ENCODE measurements at regions not wholly inside any gene's neighbourhood (a gene's known extent, or its start where the extent isn't known, plus 50 kb on each side); places are given as distances from the start of the nearest gene placed in this dataset.

- Histone ChIP-seq H3K27ac (ENCODE audit: extremely low read depth, low read depth, low read length) (no peak overlapping the region), H3K36me3 (ENCODE audit: control insufficient read depth in 2 of 2, insufficient read depth in 1 of 2, low read length in 2 of 2) (no peaks in the 10 kb centered on the region), H3K9me3 (ENCODE audit: control insufficient read depth, insufficient read depth, low read depth, low read length) (no peaks in the 10 kb centered on the region), H3K4me3 (ENCODE audit: low read depth, low read length) (no peak overlapping the region), H3K4me1 (ENCODE audit: control insufficient read depth, insufficient read depth, low read length) (no peaks in the 10 kb centered on the region)
- POLR2A ChIA-PET: no interaction called here
- CTCF ChIA-PET: no interaction called here
- TF ChIP-seq ZNF610 (tag by site-specific recombination; IDR thresholded peaks at IDR 0.05; ENCODE audit: borderline replicate concordance) (no peak), ZNF423 (tag by site-specific recombination; IDR thresholded peaks at IDR 0.05) (no peak), ZNF571 (tag by site-specific recombination; IDR thresholded peaks at IDR 0.05) (no peak), PRDM10 (tag by site-specific recombination; IDR thresholded peaks at IDR 0.05) (no peak), WT1 (tag by site-specific recombination; IDR thresholded peaks at IDR 0.05) (no peak), ZNF184 (tag by site-specific recombination; IDR thresholded peaks at IDR 0.05) (no peak), ZNF580 (tag by site-specific recombination; IDR thresholded peaks at IDR 0.05) (no peak), ZNF391 (tag by site-specific recombination; IDR thresholded peaks at IDR 0.05; ENCODE audit: borderline replicate concordance, low read depth) (no peak), ZNF10 (tag by site-specific recombination; IDR thresholded peaks at IDR 0.05) (no peak), ZBTB7A (tag by site-specific recombination; IDR thresholded peaks at IDR 0.05; ENCODE audit: low read depth) (no peak), TRIM28 (IDR thresholded peaks at IDR 0.05; ENCODE audit: borderline replicate concordance, low read length) (no peak), ZNF555 (tag by site-specific recombination; conservative IDR thresholded peaks at IDR 0.05) (no peak), ZNF707 (tag by site-specific recombination; IDR thresholded peaks at IDR 0.05) (no peak)
Measured at GRCh38 chr2:155442755-155443372, 744.4 kb downstream of the KCNJ3 start.

- H3K9me3 ChIP-seq (ENCODE audit: control insufficient read depth, insufficient read depth, low read depth, low read length): no peaks in the 10 kb centered on the region
- H3K36me3 ChIP-seq (ENCODE audit: control insufficient read depth in 2 of 2, insufficient read depth in 1 of 2, low read length in 2 of 2): no peaks in the 10 kb centered on the region
- H3K27ac ChIP-seq (ENCODE audit: extremely low read depth, low read depth, low read length): no peak overlapping the region
- CTCF ChIA-PET: no interaction called here
- POLR2A ChIA-PET: no interaction called here
- TF ChIP-seq ZNF529 (tag by site-specific recombination; IDR thresholded peaks at IDR 0.05; ENCODE audit: insufficient replicate concordance) (no peak), OVOL3 (tag by site-specific recombination; IDR thresholded peaks at IDR 0.05) (no peak), HIC1 (tag by site-specific recombination; IDR thresholded peaks at IDR 0.05) (no peak), ZSCAN23 (tag by site-specific recombination; IDR thresholded peaks at IDR 0.05) (no peak), ZBTB7A (tag by site-specific recombination; IDR thresholded peaks at IDR 0.05; ENCODE audit: low read depth) (no peak), ZNF692 (tag by site-specific recombination; IDR thresholded peaks at IDR 0.05) (no peak)
- H3K4me3 ChIP-seq (ENCODE audit: low read depth, low read length): no peak overlapping the region
- no peaks in the 10 kb centered on the region for H3K4me1 ChIP-seq (ENCODE audit: control insufficient read depth, insufficient read depth, low read length)
Measured at GRCh38 chr2:155442088-155442487, 743.6 kb downstream of the KCNJ3 start.
